SK-N-SH (cell line): ENCODE measurements at regions not wholly inside any gene's neighbourhood (a gene's known extent, or its start where the extent isn't known, plus 50 kb on each side); places are given as distances from the start of the nearest gene placed in this dataset.

Source experiments
- CTCF ChIA-PET: fragments of 300-600, 350-600 bp; formaldehyde crosslinking; extraction: SDS; loops from one replicate; lab custom pipeline; 2021; lab: Yijun Ruan, JAX
- POLR2A ChIA-PET: fragments of 350-600 bp; sonication (Branson Sonifier 250); formaldehyde crosslinking; extraction: SDS; loops from one replicate; lab custom pipeline; 2020; ENCODE audit warnings: antibody characterized with exemption, inconsistent platforms; lab: Yijun Ruan, JAX
- DNase-seq: peaks from one replicate; pipeline ENCODE4 v3.0.0; 2012
- H2AFZ ChIP-seq: fragments of 200-600 bp; sonication (generic); 2 replicates; pipeline ENCODE4 v1.8.1; 2016; ENCODE audit warnings: antibody characterized with exemption, mild to moderate bottlenecking, low read depth
- H3F3A ChIP-seq: fragments of 200-600 bp; sonication (generic); replicated peaks from 2 replicates; pipeline ENCODE3; 2016; ENCODE audit warnings: antibody characterized with exemption, mild to moderate bottlenecking; ENCODE audit not compliant: insufficient read depth
- H3K27ac ChIP-seq, 2 experiments: fragments of 200-500 bp in 1 of 2; fragments of 200-600 bp in 1 of 2; sonication (Bioruptor generic) in 1 of 2; sonication (generic), shearing (Covaris generic) in 1 of 2; 2 replicates each; pipeline versions ENCODE4 v1.5.1 to v1.6.1; 2014 to 2016; ENCODE audit warnings: low read depth in 2 of 2, inconsistent platforms in 1 of 2, low read length in 1 of 2, mild to moderate bottlenecking in 1 of 2, mixed read lengths in 1 of 2
- H3K27me3 ChIP-seq: fragments of 200-600 bp; sonication (generic), shearing (Covaris generic); 2 replicates; pipeline ENCODE4 v1.6.1; 2016; ENCODE audit warnings: mixed run types; ENCODE audit not compliant: insufficient read depth
- H3K36me3 ChIP-seq, 2 experiments: fragments of 200-500 bp in 1 of 2; fragments of 200-600 bp in 1 of 2; sonication (Bioruptor generic) in 1 of 2; sonication (generic) in 1 of 2; replicated peaks in 1 of 2; 2 replicates each; pipeline versions ENCODE3 to v1.5.1; 2014 to 2016; ENCODE audit warnings: low read length in 1 of 2, mild to moderate bottlenecking in 1 of 2; ENCODE audit not compliant: insufficient read depth in 2 of 2, control insufficient read depth in 1 of 2
- H3K4me1 ChIP-seq, 2 experiments: fragments of 200-500 bp in 1 of 2; fragments of 200-600 bp in 1 of 2; sonication (Bioruptor generic) in 1 of 2; sonication (generic), shearing (Covaris generic) in 1 of 2; 2 replicates each; pipeline versions ENCODE4 v1.5.1 to v1.6.1; 2014 to 2016; ENCODE audit warnings: low read depth in 1 of 2, low read length in 1 of 2, mixed run types in 1 of 2; ENCODE audit not compliant: insufficient read depth in 2 of 2, control insufficient read depth in 1 of 2
- H3K4me2 ChIP-seq: fragments of 200-600 bp; sonication (generic), shearing (Covaris generic); 2 replicates; pipeline ENCODE4 v1.6.1; 2017; ENCODE audit warnings: mixed run types
- H3K4me3 ChIP-seq, 2 experiments: fragments of 200-500 bp in 1 of 2; fragments of 200-600 bp in 1 of 2; sonication (Bioruptor generic) in 1 of 2; sonication (generic), shearing (Covaris generic) in 1 of 2; 2 replicates each; pipeline versions ENCODE4 v1.5.1 to v1.8.1; 2014 to 2016; ENCODE audit warnings: low read depth in 2 of 2, inconsistent platforms in 1 of 2, low read length in 1 of 2, mild to moderate bottlenecking in 1 of 2, mixed read lengths in 1 of 2, moderate library complexity in 1 of 2
- H3K79me2 ChIP-seq: fragments of 200-600 bp; sonication (generic); 2 replicates; pipeline ENCODE4 v1.8.1; 2017; ENCODE audit warnings: mild to moderate bottlenecking; ENCODE audit not compliant: insufficient read depth
- H3K9ac ChIP-seq: fragments of 200-600 bp; sonication (generic); 2 replicates; pipeline ENCODE4 v1.6.1; 2017; ENCODE audit warnings: mixed run types
- H3K9me2 ChIP-seq: fragments of 200-600 bp; sonication (generic); 2 replicates; pipeline ENCODE4 v1.6.1; 2017; ENCODE audit warnings: mixed run types
- H3K9me3 ChIP-seq: fragments of 200-600 bp; sonication (generic); 2 replicates; pipeline ENCODE4 v1.6.1; 2017; ENCODE audit warnings: mixed run types, mild to moderate bottlenecking, moderate library complexity
- H4K20me1 ChIP-seq: fragments of 200-600 bp; sonication (generic); 2 replicates; pipeline ENCODE4 v1.6.1; 2017; ENCODE audit warnings: mild to moderate bottlenecking, mixed run types; ENCODE audit not compliant: insufficient read depth
- CTCF ChIP-seq: fragments of 200-600 bp; sonication (generic); IDR thresholded peaks from 2 replicates; pipeline ENCODE4 v1.6.1; 2017; ENCODE audit warnings: antibody characterized with exemption, mild to moderate bottlenecking, moderate library complexity
- ELF1 ChIP-seq: IDR thresholded peaks from 2 replicates; pipeline ENCODE4 v1.4.0; 2012
- EP300 ChIP-seq, 2 experiments: IDR thresholded peaks; 2 replicates each; pipeline versions ENCODE4 v1.4.0 to v1.6.1; 2012; ENCODE audit warnings: borderline replicate concordance in 1 of 2, low read depth in 1 of 2, low read length in 1 of 2
- FOSL2 ChIP-seq: IDR thresholded peaks from 2 replicates; pipeline ENCODE4 v1.4.0; 2012; ENCODE audit warnings: low read depth, mild to moderate bottlenecking, moderate library complexity, borderline replicate concordance
- FOXJ3 ChIP-seq: sonication (generic); formaldehyde crosslinking; IDR thresholded peaks from 2 replicates; pipeline ENCODE4 v1.5.1; 2020; ENCODE audit warnings: mild to moderate bottlenecking, missing genetic modification reagents
- FOXM1 ChIP-seq: IDR thresholded peaks from 2 replicates; pipeline ENCODE4 v1.4.0; 2012; ENCODE audit warnings: low read depth, mild to moderate bottlenecking
- GABPA ChIP-seq: IDR thresholded peaks from 2 replicates; pipeline ENCODE4 v1.4.0; 2012; ENCODE audit warnings: low read depth, mild to moderate bottlenecking
- IRF3 ChIP-seq: fragments of 150-350 bp; IDR thresholded peaks from 2 replicates; pipeline ENCODE4 v1.6.1; 2016; ENCODE audit warnings: mild to moderate bottlenecking, low read depth, low read length
- JUND ChIP-seq: IDR thresholded peaks from 2 replicates; pipeline ENCODE4 v1.4.0; 2012
- MAX ChIP-seq: IDR thresholded peaks from 2 replicates; pipeline ENCODE4 v1.4.0; 2012; ENCODE audit warnings: low read depth
- NRF1 ChIP-seq: IDR thresholded peaks from 2 replicates; pipeline ENCODE4 v1.6.1; 2012; ENCODE audit warnings: low read depth, mild to moderate bottlenecking, low read length
- RAD21 ChIP-seq: IDR thresholded peaks from 2 replicates; pipeline ENCODE4 v1.6.1; 2012; ENCODE audit warnings: mild to moderate bottlenecking, low read length
- RXRA ChIP-seq: IDR thresholded peaks from 2 replicates; pipeline ENCODE4 v1.4.0; 2012; ENCODE audit warnings: low read depth, mild to moderate bottlenecking, borderline replicate concordance
- TCF12 ChIP-seq: IDR thresholded peaks from 2 replicates; pipeline ENCODE4 v1.4.0; 2012
- TEAD4 ChIP-seq: IDR thresholded peaks from 2 replicates; pipeline ENCODE4 v1.4.0; 2012; ENCODE audit warnings: mild to moderate bottlenecking, borderline replicate concordance; ENCODE audit not compliant: insufficient read depth
- USF1 ChIP-seq: IDR thresholded peaks from 2 replicates; pipeline ENCODE4 v1.4.0; 2012; ENCODE audit warnings: low read depth, borderline replicate concordance
- WGBS: methylation state at CpG from one replicate; pipeline ENCODE4 v1.1.6; 2017; ENCODE audit warnings: low lambda C conversion rate; 5-methylcytosine and 5-hydroxymethylcytosine counted together
- TF ChIP-seq, protein P1 (sequence below): IDR thresholded peaks from 2 replicates; pipeline ENCODE4 v1.6.1; 2012; ENCODE audit warnings: mild to moderate bottlenecking, low read depth, low read length, moderate library complexity
- TF ChIP-seq, protein P2 (sequence below): IDR thresholded peaks from 2 replicates; pipeline ENCODE4 v1.4.0; 2012; ENCODE audit warnings: low read depth, borderline replicate concordance

DNA sequence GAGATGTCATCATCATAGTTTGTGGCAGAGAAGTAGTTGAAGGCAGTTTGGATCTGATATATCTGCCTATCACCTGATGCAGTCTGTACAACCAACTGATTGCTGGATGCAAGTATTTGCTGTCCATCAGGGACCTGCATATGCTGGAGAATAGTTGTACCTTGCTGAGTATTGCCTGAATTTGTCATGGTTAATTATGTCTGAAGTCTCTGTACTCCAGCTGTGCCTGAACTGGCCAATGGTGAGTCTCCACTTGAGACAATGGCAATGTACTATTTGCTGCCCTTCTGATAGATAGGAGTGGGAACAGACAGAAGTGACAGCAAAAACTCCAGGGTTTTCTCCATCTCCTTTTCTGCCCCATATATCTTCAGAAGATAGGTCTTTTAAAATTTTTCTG lies 531.5 kb downstream of the EPHA7 start:
- POLR2A ChIA-PET: no interaction called here
- H2AFZ ChIP-seq: no peak overlapping the region
- CTCF ChIA-PET: no interaction called here

GRCh38 chr6:92879526-92879925 lies 539.8 kb downstream of the EPHA7 start:
- Histone ChIP-seq H3K27ac (no peak overlapping the region), H2AFZ (no peak overlapping the region), H3K9me2 (no peaks in the 10 kb centered on the region), H3K4me2 (no peak overlapping the region), H4K20me1 (no peaks in the 10 kb centered on the region), H3K9ac (no peak overlapping the region), H3F3A (no peaks in the 10 kb centered on the region), H3K4me3 (no peak overlapping the region), H3K36me3 (no peaks in the 10 kb centered on the region), H3K27me3 (no peaks in the 10 kb centered on the region), H3K4me1 (no peaks in the 10 kb centered on the region), H3K79me2 (no peaks in the 10 kb centered on the region), H3K9me3 (no peaks in the 10 kb centered on the region)
- ChIA-PET POLR2A (no interaction called here), CTCF (no interaction called here)
- DNase-seq: no peak
- WGBS: 13% methylated on average over 4 of the region's 8 CpGs
- no peak for TF ChIP-seq NRF1
- TF ChIP-seq, protein P1, sequence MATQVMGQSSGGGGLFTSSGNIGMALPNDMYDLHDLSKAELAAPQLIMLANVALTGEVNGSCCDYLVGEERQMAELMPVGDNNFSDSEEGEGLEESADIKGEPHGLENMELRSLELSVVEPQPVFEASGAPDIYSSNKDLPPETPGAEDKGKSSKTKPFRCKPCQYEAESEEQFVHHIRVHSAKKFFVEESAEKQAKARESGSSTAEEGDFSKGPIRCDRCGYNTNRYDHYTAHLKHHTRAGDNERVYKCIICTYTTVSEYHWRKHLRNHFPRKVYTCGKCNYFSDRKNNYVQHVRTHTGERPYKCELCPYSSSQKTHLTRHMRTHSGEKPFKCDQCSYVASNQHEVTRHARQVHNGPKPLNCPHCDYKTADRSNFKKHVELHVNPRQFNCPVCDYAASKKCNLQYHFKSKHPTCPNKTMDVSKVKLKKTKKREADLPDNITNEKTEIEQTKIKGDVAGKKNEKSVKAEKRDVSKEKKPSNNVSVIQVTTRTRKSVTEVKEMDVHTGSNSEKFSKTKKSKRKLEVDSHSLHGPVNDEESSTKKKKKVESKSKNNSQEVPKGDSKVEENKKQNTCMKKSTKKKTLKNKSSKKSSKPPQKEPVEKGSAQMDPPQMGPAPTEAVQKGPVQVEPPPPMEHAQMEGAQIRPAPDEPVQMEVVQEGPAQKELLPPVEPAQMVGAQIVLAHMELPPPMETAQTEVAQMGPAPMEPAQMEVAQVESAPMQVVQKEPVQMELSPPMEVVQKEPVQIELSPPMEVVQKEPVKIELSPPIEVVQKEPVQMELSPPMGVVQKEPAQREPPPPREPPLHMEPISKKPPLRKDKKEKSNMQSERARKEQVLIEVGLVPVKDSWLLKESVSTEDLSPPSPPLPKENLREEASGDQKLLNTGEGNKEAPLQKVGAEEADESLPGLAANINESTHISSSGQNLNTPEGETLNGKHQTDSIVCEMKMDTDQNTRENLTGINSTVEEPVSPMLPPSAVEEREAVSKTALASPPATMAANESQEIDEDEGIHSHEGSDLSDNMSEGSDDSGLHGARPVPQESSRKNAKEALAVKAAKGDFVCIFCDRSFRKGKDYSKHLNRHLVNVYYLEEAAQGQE: no peak
- no peak for TF ChIP-seq IRF3
- TF ChIP-seq TEAD4: no peak
- TF ChIP-seq USF1: no peak
- no peak for TF ChIP-seq EP300 (IDR thresholded peaks at IDR 0.05; ENCODE audit: borderline replicate concordance in 1 of 2, low read depth in 1 of 2, low read length in 1 of 2)
- no peak for TF ChIP-seq RAD21
- TF ChIP-seq, protein P2, sequence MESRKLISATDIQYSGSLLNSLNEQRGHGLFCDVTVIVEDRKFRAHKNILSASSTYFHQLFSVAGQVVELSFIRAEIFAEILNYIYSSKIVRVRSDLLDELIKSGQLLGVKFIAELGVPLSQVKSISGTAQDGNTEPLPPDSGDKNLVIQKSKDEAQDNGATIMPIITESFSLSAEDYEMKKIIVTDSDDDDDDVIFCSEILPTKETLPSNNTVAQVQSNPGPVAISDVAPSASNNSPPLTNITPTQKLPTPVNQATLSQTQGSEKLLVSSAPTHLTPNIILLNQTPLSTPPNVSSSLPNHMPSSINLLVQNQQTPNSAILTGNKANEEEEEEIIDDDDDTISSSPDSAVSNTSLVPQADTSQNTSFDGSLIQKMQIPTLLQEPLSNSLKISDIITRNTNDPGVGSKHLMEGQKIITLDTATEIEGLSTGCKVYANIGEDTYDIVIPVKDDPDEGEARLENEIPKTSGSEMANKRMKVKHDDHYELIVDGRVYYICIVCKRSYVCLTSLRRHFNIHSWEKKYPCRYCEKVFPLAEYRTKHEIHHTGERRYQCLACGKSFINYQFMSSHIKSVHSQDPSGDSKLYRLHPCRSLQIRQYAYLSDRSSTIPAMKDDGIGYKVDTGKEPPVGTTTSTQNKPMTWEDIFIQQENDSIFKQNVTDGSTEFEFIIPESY: no peak
- no peak for TF ChIP-seq FOSL2

More for the DNA sequence above, 531.5 kb downstream of the EPHA7 start:
- Histone ChIP-seq H3K4me3 (no peak overlapping the region), H3K79me2 (no peaks in the 10 kb centered on the region), H3K27me3 (no peaks in the 10 kb centered on the region), H3K9me3 (no peaks in the 10 kb centered on the region), H3K36me3 (no peaks in the 10 kb centered on the region), H3K9me2 (no peaks in the 10 kb centered on the region), H3K27ac (no peak overlapping the region), H3F3A (no peaks in the 10 kb centered on the region), H3K4me2 (no peak overlapping the region), H3K9ac (no peak overlapping the region), H3K4me1 (no peaks in the 10 kb centered on the region), H4K20me1 (no peaks in the 10 kb centered on the region)
- TF ChIP-seq MAX: no peak
- TF ChIP-seq ELF1: no peak
- TF ChIP-seq TCF12: no peak
- no peak for TF ChIP-seq JUND
- TF ChIP-seq CTCF: no peak
- TF ChIP-seq GABPA: no peak
- TF ChIP-seq FOXM1: no peak
- no peak for TF ChIP-seq EP300 (IDR thresholded peaks at IDR 0.05; ENCODE audit: borderline replicate concordance in 1 of 2, low read depth in 1 of 2, low read length in 1 of 2)
- TF ChIP-seq RXRA: no peak
- no peak for TF ChIP-seq TEAD4
- no peak for TF ChIP-seq FOXJ3 (CRISPR knock-in tag)
- no peak for DNase-seq
